ENCODE measurements at regions not wholly inside any gene's neighbourhood (a gene's known extent, or its start where the extent isn't known, plus 50 kb on each side); places are given as distances from the start of the nearest gene placed in this dataset.
"Not testable (repeated sequence)": the region's sequence is repeated elsewhere in the genome, so short reads cannot be mapped to it uniquely, and the experiment has no call there.

- H3K36me3 Mint-ChIP-seq = no peaks in the 10 kb centered on the region
- no peaks in the 10 kb centered on the region for H3K9me3 Mint-ChIP-seq
- ATAC-seq (no peak), DNase-seq (ENCODE audit: low spot score in 2 of 2) (no peak)
- no peak overlapping the region for H3K27ac Mint-ChIP-seq
These were observed 110.3 kb upstream of the SYT13 start for GRCh38 chr11:45396394-45396793.

- Mint-ChIP-seq H3K27ac (no peak overlapping the region), H3K9me3 (no peaks in the 10 kb centered on the region), H3K36me3 (no peaks in the 10 kb centered on the region)
- DNase-seq (ENCODE audit: low spot score in 2 of 2) (no peak), ATAC-seq (no peak)
These were observed 109.8 kb upstream of the SYT13 start for GRCh38 chr11:45395947-45396346.

- DNase-seq (ENCODE audit: low spot score in 2 of 2) = no peak
- Mint-ChIP-seq H3K27ac (no peak overlapping the region), H3K9me3 (no peaks in the 10 kb centered on the region), H3K36me3 (no peaks in the 10 kb centered on the region)
- ATAC-seq = no peak
These were observed 109.3 kb upstream of the SYT13 start for GRCh38 chr11:45395421-45395820.

- no peaks in the 10 kb centered on the region for H3K9me3 Mint-ChIP-seq
- no peak overlapping the region for H3K27ac Mint-ChIP-seq
- DNase-seq (ENCODE audit: low spot score in 2 of 2) (no peak), ATAC-seq (no peak)
- no peaks in the 10 kb centered on the region for H3K36me3 Mint-ChIP-seq
These were observed 108.3 kb upstream of the SYT13 start for GRCh38 chr11:45394294-45395085.

- H3K27ac Mint-ChIP-seq = peak overlapping the region; percentile 7 to 14
- H3K9me3 Mint-ChIP-seq = no peaks in the 10 kb centered on the region
- DNase-seq (ENCODE audit: low spot score in 2 of 2) = no peak
- no peak for ATAC-seq
- no peaks in the 10 kb centered on the region for H3K36me3 Mint-ChIP-seq
These were observed 107.7 kb upstream of the SYT13 start for GRCh38 chr11:45393826-45394225.

GRCh38 chr11:45393334-45393733 lies 107.2 kb upstream of the SYT13 start:
- DNase-seq (ENCODE audit: low spot score in 2 of 2) (no peak), ATAC-seq (no peak)
- no peaks in the 10 kb centered on the region for H3K36me3 Mint-ChIP-seq
- no peaks in the 10 kb centered on the region for H3K9me3 Mint-ChIP-seq
- peak overlapping the region in 1 of 2 donors; percentile 14 for H3K27ac Mint-ChIP-seq

GRCh38 chr11:45392591-45393091 lies 106.5 kb upstream of the SYT13 start:
- no peak overlapping the region for H3K27ac Mint-ChIP-seq
- H3K9me3 Mint-ChIP-seq = no peaks in the 10 kb centered on the region
- DNase-seq (ENCODE audit: low spot score in 2 of 2) = no peak
- no peak for ATAC-seq
- no peaks in the 10 kb centered on the region for H3K36me3 Mint-ChIP-seq

GRCh38 chr11:45392154-45392553 lies 106.0 kb upstream of the SYT13 start:
- H3K27ac Mint-ChIP-seq = no peak overlapping the region
- DNase-seq (ENCODE audit: low spot score in 2 of 2) = no peak
- no peaks in the 10 kb centered on the region for H3K36me3 Mint-ChIP-seq
- ATAC-seq = no peak
- no peaks in the 10 kb centered on the region for H3K9me3 Mint-ChIP-seq

GRCh38 chr11:45391168-45391850 lies 105.2 kb upstream of the SYT13 start:
- Mint-ChIP-seq H3K9me3 (no peaks in the 10 kb centered on the region), H3K27ac (no peak overlapping the region), H3K36me3 (no peaks in the 10 kb centered on the region)
- DNase-seq (ENCODE audit: low spot score in 2 of 2) = no peak
- ATAC-seq = no peak

- DNase-seq (ENCODE audit: low spot score in 2 of 2) (no peak), ATAC-seq (no peak)
- Mint-ChIP-seq H3K27ac (no peak overlapping the region), H3K36me3 (no peaks in the 10 kb centered on the region), H3K9me3 (no peaks in the 10 kb centered on the region)
These were observed 104.3 kb upstream of the SYT13 start for GRCh38 chr11:45390407-45390806.

GRCh38 chr11:45388472-45388871 lies 102.3 kb upstream of the SYT13 start:
- H3K36me3 Mint-ChIP-seq = no peaks in the 10 kb centered on the region
- no peak overlapping the region for H3K27ac Mint-ChIP-seq
- H3K9me3 Mint-ChIP-seq = no peaks in the 10 kb centered on the region
- DNase-seq (ENCODE audit: low spot score in 2 of 2) (no peak), ATAC-seq (no peak)

- H3K27ac Mint-ChIP-seq; DNase-seq (ENCODE audit: low spot score in 2 of 2); H3K9me3 Mint-ChIP-seq; ATAC-seq; H3K36me3 Mint-ChIP-seq: not testable (repeated sequence)
These were observed 101.7 kb upstream of the SYT13 start for GRCh38 chr11:45387885-45388284.

GRCh38 chr11:45386972-45387371 lies 100.8 kb upstream of the SYT13 start:
- Mint-ChIP-seq H3K27ac (no peak overlapping the region), H3K9me3 (no peaks in the 10 kb centered on the region), H3K36me3 (no peaks in the 10 kb centered on the region)
- ATAC-seq (no peak), DNase-seq (ENCODE audit: low spot score in 2 of 2) (no peak)

- Mint-ChIP-seq H3K9me3 (no peaks in the 10 kb centered on the region), H3K27ac (no peak overlapping the region), H3K36me3 (no peaks in the 10 kb centered on the region)
- DNase-seq (ENCODE audit: low spot score in 2 of 2) (no peak), ATAC-seq (peak; percentile 24 to 91)
These were observed 99.7 kb upstream of the SYT13 start for GRCh38 chr11:45385844-45386243.

- ATAC-seq (peak in 1 of 2 donors; percentile 29), DNase-seq (ENCODE audit: low spot score in 2 of 2) (no peak)
- Mint-ChIP-seq H3K27ac (no peak overlapping the region), H3K9me3 (no peaks in the 10 kb centered on the region), H3K36me3 (no peaks in the 10 kb centered on the region)
These were observed 99.3 kb upstream of the SYT13 start for GRCh38 chr11:45385423-45385822.

GRCh38 chr11:45384711-45385241 lies 98.6 kb upstream of the SYT13 start:
- no peaks in the 10 kb centered on the region for H3K36me3 Mint-ChIP-seq
- H3K9me3 Mint-ChIP-seq = no peaks in the 10 kb centered on the region
- H3K27ac Mint-ChIP-seq = no peak overlapping the region
- no peak for ATAC-seq
- DNase-seq (ENCODE audit: low spot score in 2 of 2) = no peak

GRCh38 chr11:45384016-45384415 lies 97.9 kb upstream of the SYT13 start:
- Mint-ChIP-seq H3K27ac (no peak overlapping the region), H3K9me3 (no peaks in the 10 kb centered on the region), H3K36me3 (no peaks in the 10 kb centered on the region)
- DNase-seq (ENCODE audit: low spot score in 2 of 2) (no peak), ATAC-seq (no peak)

- ATAC-seq = no peak
- Mint-ChIP-seq H3K36me3 (no peaks in the 10 kb centered on the region), H3K27ac (no peak overlapping the region), H3K9me3 (no peaks in the 10 kb centered on the region)
- DNase-seq (ENCODE audit: low spot score in 2 of 2) = no peak
These were observed 97.1 kb upstream of the SYT13 start for GRCh38 chr11:45383224-45383623.

Measured in activated naive CD4-positive, alpha-beta T cell treated with anti-CD3 and anti-CD28 coated beads, Interleukin-2, amount 50 U/mL, for 72 hours (primary cell).